Astrocyte of the cerebellum (primary cell): ENCODE measurements at regions not wholly inside any gene's neighbourhood (a gene's known extent, or its start where the extent isn't known, plus 50 kb on each side); places are given as distances from the start of the nearest gene placed in this dataset.
A peak's percentile ranks its signal among the peaks of the same experiment; 100 is the strongest.

Source experiments
- DNase-seq: peaks from one replicate; pipeline ENCODE4 v3.0.0-alpha.2; 2011; ENCODE audit warnings: low read depth
- H3K4me3 ChIP-seq: 2 replicates; pipeline ENCODE4 v1.5.1; 2011; ENCODE audit warnings: mild to moderate bottlenecking, low read depth, low read length, moderate library complexity
- in situ Hi-C: cut with HindIII; loops from 2 replicates; pipeline ENCODE4 v1.10.0; 2017; ENCODE audit warnings: low sequenced_read_pairs
- TF ChIP-seq, protein P1 (sequence below): IDR thresholded peaks from 2 replicates; pipeline ENCODE4 v1.5.1; 2012; ENCODE audit warnings: low read length, low read depth, moderate library complexity, mild to moderate bottlenecking; ENCODE audit errors: missing control alignments

DNA sequence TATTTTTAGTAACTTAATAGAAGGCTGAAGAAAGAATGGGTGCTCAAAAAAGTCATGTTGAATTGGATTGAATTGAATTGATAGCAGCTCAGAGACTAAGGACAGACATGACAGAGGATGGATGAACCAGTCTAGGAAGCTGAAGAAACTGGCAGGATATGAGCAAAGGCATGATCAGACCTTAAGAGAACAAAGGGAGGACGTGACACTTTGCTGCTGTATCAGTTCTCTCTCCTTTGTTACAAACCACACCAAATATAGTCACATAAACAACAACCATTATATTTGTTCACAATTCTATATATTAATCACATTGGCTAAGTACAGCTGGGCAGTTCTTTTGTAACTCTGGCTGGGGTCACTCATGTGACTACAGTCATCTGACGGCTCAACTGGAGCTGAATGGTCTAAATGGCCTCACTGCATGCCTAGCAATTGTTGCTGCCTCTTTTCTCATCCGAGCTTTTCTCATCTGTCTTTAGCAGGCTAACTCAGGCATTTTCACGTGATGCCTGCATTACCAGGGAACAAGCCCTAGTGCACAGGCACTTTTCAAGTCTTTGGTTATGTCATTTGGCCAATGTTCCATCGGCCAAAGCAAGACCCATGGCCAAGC lies 355.0 kb downstream of the ETNK1 start:
- in situ Hi-C loops = no loop called here
- DNase-seq = no peak
- TF ChIP-seq, protein P1, sequence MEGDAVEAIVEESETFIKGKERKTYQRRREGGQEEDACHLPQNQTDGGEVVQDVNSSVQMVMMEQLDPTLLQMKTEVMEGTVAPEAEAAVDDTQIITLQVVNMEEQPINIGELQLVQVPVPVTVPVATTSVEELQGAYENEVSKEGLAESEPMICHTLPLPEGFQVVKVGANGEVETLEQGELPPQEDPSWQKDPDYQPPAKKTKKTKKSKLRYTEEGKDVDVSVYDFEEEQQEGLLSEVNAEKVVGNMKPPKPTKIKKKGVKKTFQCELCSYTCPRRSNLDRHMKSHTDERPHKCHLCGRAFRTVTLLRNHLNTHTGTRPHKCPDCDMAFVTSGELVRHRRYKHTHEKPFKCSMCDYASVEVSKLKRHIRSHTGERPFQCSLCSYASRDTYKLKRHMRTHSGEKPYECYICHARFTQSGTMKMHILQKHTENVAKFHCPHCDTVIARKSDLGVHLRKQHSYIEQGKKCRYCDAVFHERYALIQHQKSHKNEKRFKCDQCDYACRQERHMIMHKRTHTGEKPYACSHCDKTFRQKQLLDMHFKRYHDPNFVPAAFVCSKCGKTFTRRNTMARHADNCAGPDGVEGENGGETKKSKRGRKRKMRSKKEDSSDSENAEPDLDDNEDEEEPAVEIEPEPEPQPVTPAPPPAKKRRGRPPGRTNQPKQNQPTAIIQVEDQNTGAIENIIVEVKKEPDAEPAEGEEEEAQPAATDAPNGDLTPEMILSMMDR = no peak
- H3K4me3 ChIP-seq = no peak overlapping the region

DNA sequence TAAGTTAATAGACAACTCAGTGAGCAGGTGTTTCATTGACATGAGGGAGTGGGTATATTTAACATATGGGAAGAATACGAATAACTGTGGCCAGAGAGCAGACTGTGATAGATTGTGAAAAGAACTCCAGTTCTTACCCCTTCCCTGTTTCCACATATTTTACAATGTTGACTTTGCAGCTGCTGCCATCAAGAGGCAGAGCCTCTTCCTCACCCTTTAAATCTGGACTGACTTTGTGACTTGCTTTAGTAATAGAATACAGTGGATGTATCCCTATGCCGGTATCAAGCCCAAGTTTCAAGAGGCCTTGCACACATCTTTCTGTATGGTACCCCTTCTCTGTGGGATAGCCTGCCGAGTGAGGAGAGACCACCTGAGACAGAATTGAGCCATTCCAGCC lies 356.7 kb downstream of the ETNK1 start:
- TF ChIP-seq, protein P1 = peak; percentile 20
- H3K4me3 ChIP-seq = no peak overlapping the region
- in situ Hi-C loops = no loop called here
- DNase-seq = no peak

DNA sequence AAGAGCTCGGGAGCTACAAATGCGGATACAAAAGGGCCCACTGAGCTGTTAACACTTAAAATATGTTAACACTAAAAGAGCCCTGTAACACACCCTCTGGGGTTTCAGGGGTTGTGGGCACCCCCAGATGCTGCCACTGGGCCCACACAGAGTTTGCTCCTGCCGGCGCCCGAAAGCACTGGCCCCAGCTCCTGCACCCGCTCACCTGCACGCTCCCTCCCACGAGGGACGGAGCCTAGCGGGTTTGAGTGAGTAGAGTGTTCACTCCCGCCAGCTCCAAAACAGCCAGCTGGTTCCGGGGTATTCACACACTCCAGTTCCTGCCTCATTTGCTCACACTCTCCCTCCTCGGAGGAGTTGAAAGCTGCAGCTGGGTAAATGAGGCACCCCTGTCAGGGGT lies 357.7 kb downstream of the ETNK1 start:
- DNase-seq = no peak
- in situ Hi-C loops = no loop called here
- TF ChIP-seq, protein P1 = no peak
- H3K4me3 ChIP-seq = no peak overlapping the region

DNA sequence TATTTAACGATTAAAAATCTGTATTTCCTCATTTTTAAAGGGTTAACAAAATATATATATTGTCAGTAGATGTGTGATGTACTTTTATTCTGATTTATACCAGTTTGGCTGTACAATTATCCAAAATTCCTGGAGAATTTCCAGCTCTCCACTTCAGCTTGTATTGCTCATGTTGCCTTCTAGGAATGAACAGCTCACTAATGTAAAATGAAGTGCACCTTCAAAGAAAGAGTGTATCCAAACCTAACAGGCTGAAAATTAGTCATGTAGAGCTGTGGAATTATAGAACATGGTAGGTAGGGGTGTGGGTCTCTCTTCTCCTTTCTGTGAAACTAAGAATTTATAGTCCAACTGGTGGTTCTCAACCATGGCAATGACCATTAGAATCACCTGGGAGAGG lies 362.0 kb downstream of the ETNK1 start:
- no peak overlapping the region for H3K4me3 ChIP-seq
- in situ Hi-C loops = no loop called here
- TF ChIP-seq, protein P1 = no peak
- DNase-seq = no peak

DNA sequence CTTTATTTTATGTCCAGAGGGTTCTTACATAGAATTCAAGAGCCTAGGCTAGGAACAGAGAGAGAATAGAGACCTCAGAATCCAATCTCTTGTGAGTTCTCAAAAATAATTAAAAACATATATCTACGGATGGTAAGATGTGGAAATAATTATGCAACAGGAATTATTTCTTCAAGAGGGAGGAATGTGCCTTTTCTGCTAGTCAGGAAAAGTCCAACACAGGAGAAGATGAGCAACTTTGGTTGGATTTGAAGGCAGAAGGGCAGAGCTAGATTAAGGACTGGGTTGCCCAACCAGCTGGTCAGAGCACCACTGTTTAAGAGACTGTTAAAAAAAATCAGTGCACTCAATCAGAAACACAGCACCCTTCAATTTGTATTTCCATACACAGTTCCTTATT lies 365.5 kb downstream of the ETNK1 start:
- no peak overlapping the region for H3K4me3 ChIP-seq
- TF ChIP-seq, protein P1 = no peak
- in situ Hi-C loops = no loop called here
- DNase-seq = no peak

DNA sequence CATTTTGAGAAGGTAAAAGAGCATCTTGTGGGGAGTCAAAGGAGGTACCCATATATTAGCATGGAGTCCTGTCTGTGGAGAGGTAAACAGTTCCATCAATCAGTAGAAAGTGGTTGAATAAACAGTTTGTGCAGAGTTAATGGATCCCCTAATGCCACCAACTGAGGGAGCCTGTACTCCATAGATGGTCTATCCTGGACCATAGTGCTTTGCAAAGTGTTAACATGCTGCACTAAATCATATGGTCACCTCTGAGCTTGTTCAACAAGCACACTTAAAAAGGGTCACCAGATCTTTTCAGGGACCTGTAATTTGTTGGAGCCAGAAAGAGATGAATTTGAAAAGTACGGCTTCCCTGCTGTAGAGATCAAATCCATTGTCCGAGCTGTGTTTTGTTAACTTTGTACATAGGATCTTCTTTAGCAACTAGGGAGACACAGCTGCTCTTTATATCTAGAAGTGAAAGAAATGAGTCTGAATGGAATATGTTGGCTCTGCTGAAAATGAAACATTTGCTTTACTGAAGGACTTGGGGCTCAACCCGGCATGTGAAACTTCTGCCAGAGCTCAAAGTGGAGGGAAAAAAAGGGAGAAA lies 366.4 kb downstream of the ETNK1 start:
- no peak overlapping the region for H3K4me3 ChIP-seq
- TF ChIP-seq, protein P1 = no peak
- no peak for DNase-seq
- in situ Hi-C loops = no loop called here
